NT2/D1 (cell line): ENCODE measurements at regions not wholly inside any gene's neighbourhood (a gene's known extent, or its start where the extent isn't known, plus 50 kb on each side); places are given as distances from the start of the nearest gene placed in this dataset.

Experiments used
- YY1 ChIP-seq: IDR thresholded peaks from 2 replicates; pipeline ENCODE4 v1.6.1; 2011; ENCODE audit not compliant: insufficient read length, insufficient read depth
- ZNF274 ChIP-seq: IDR thresholded peaks from 2 replicates; pipeline ENCODE4 v1.6.1; 2011; ENCODE audit warnings: mild to moderate bottlenecking, low read depth, low read length

- no peak for TF ChIP-seq ZNF274
- no peak for TF ChIP-seq YY1
These were observed 62.6 kb upstream of the NEDD4L start for GRCh38 chr18:57981308-57982028.
